ENCODE measurements at regions not wholly inside any gene's neighbourhood (a gene's known extent, or its start where the extent isn't known, plus 50 kb on each side); places are given as distances from the start of the nearest gene placed in this dataset.

DNA sequence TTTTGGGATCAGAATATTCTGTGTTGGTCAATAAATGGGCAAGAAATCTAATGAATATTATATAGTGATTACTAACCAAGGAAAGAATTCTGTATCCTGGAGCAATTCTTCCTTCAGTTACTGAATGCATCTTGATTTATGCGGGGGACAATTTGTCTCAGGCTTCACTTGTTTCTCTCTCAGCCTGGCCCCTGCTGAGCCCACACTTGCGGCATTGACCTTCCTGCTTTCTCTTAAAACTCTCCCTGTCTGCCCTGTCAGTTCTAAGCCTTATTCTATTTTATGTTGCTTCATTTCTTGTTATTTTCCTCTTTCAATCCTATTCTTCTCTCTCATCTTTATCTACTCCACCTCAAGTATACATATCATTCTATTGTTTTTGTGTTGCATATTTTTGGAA, 122.1 kb upstream of the TPK1 start:
- TF ChIP-seq POLR2A (IDR thresholded peaks at IDR 0.05) (no peak), CTCF (IDR thresholded peaks at IDR 0.05 in 4 of 5, conservative IDR thresholded peaks at IDR 0.05 in 1 of 5) (no peak)
